H9 (cell line): ENCODE measurements at regions not wholly inside any gene's neighbourhood (a gene's known extent, or its start where the extent isn't known, plus 50 kb on each side); places are given as distances from the start of the nearest gene placed in this dataset.

ENCODE experiments used
- DNase-seq: peaks from one replicate; pipeline ENCODE4 v3.0.0-alpha.2; 2017
- H2AFZ ChIP-seq: one replicate; pipeline ENCODE4 v1.6.1; 2013; ENCODE audit warnings: mild to moderate bottlenecking, low read length, control low read depth, moderate library complexity
- H2AK5ac ChIP-seq: 2 replicates; pipeline ENCODE4 v1.6.1; 2013; ENCODE audit warnings: low read length, control low read depth, mixed read lengths; ENCODE audit not compliant: insufficient read length
- H2BK120ac ChIP-seq: one replicate; pipeline ENCODE4 v1.6.1; 2013; ENCODE audit warnings: low read depth, mild to moderate bottlenecking, low read length, control low read depth, inconsistent platforms; ENCODE audit not compliant: poor library complexity, severe bottlenecking
- H2BK12ac ChIP-seq: 2 replicates; pipeline ENCODE4 v1.6.1; 2013; ENCODE audit warnings: low read length, control low read depth, mixed read lengths, low read depth; ENCODE audit not compliant: insufficient read length
- H2BK15ac ChIP-seq: 2 replicates; pipeline ENCODE4 v1.6.1; 2013; ENCODE audit warnings: low read depth, low read length, control low read depth
- H2BK20ac ChIP-seq: one replicate; pipeline ENCODE4 v1.6.1; 2013; ENCODE audit warnings: low read depth, mild to moderate bottlenecking, low read length, control low read depth, inconsistent platforms; ENCODE audit not compliant: poor library complexity, severe bottlenecking
- H2BK5ac ChIP-seq: 2 replicates; pipeline ENCODE4 v1.6.1; 2013; ENCODE audit warnings: low read length, control low read depth, mixed read lengths; ENCODE audit not compliant: insufficient read length
- H3K14ac ChIP-seq: 2 replicates; pipeline ENCODE4 v1.6.1; 2013; ENCODE audit warnings: low read length, control low read depth; ENCODE audit not compliant: insufficient read depth
- H3K18ac ChIP-seq: 2 replicates; pipeline ENCODE4 v1.6.1; 2013; ENCODE audit warnings: low read depth, mild to moderate bottlenecking, mixed read lengths, low read length, control low read depth; ENCODE audit not compliant: insufficient read length
- H3K23ac ChIP-seq: 2 replicates; pipeline ENCODE4 v1.6.1; 2013; ENCODE audit warnings: low read length, control low read depth, mixed read lengths, low read depth; ENCODE audit not compliant: insufficient read length
- H3K23me2 ChIP-seq: 2 replicates; pipeline ENCODE4 v1.6.1; 2013; ENCODE audit warnings: low read depth, mild to moderate bottlenecking, mixed read lengths, low read length, control low read depth; ENCODE audit not compliant: insufficient read length, poor library complexity, severe bottlenecking
- H3K27ac ChIP-seq: 2 replicates; pipeline ENCODE4 v1.5.1; 2013; ENCODE audit warnings: low read length, control low read depth, mixed read lengths, low read depth; ENCODE audit not compliant: insufficient read length
- H3K27me3 ChIP-seq: 2 replicates; pipeline ENCODE4 v1.6.1; 2013; ENCODE audit warnings: low read length, control low read depth, inconsistent platforms; ENCODE audit not compliant: insufficient read depth
- H3K4ac ChIP-seq: 2 replicates; pipeline ENCODE4 v1.6.1; 2013; ENCODE audit warnings: low read depth, mild to moderate bottlenecking, control low read depth, inconsistent platforms, low read length, moderate library complexity
- H3K4me1 ChIP-seq: 2 replicates; pipeline ENCODE4 v1.6.1; 2013; ENCODE audit warnings: low read length, control low read depth, inconsistent platforms; ENCODE audit not compliant: insufficient read depth
- H3K4me2 ChIP-seq: 2 replicates; pipeline ENCODE4 v1.6.1; 2013; ENCODE audit warnings: low read length, control low read depth, mixed read lengths; ENCODE audit not compliant: insufficient read length, insufficient read depth
- H3K56ac ChIP-seq: 2 replicates; pipeline ENCODE4 v1.6.1; 2013; ENCODE audit warnings: low read depth, mild to moderate bottlenecking, mixed read lengths, low read length, control low read depth; ENCODE audit not compliant: insufficient read length
- H3K79me1 ChIP-seq: 2 replicates; pipeline ENCODE4 v1.6.1; 2013; ENCODE audit warnings: low read depth, mild to moderate bottlenecking, moderate library complexity, low read length, control low read depth, inconsistent platforms; ENCODE audit not compliant: insufficient read depth, poor library complexity, severe bottlenecking
- H3K79me2 ChIP-seq: 2 replicates; pipeline ENCODE4 v1.6.1; 2013; ENCODE audit warnings: low read length, control low read depth, inconsistent platforms; ENCODE audit not compliant: insufficient read depth
- H3K9ac ChIP-seq: 2 replicates; pipeline ENCODE4 v1.6.1; 2013; ENCODE audit warnings: low read length, control low read depth, mixed read lengths; ENCODE audit not compliant: insufficient read length; ENCODE audit errors: extremely low read depth
- H3K9me3 ChIP-seq: one replicate; pipeline ENCODE4 v1.6.1; 2013; ENCODE audit warnings: low read depth, low read length, inconsistent platforms; ENCODE audit not compliant: control insufficient read depth
- H3T11ph ChIP-seq: one replicate; pipeline ENCODE4 v1.6.1; 2013; ENCODE audit warnings: mild to moderate bottlenecking, low read length, control low read depth, inconsistent platforms
- H4K20me1 ChIP-seq: one replicate; pipeline ENCODE4 v1.6.1; 2013; ENCODE audit not compliant: control insufficient read depth, insufficient read length, insufficient read depth
- H4K5ac ChIP-seq: 2 replicates; pipeline ENCODE4 v1.6.1; 2013; ENCODE audit warnings: low read depth, mild to moderate bottlenecking, mixed read lengths, low read length, control low read depth; ENCODE audit not compliant: insufficient read length
- H4K8ac ChIP-seq: replicated peaks from 2 replicates; pipeline ENCODE4 v1.6.1; 2013; ENCODE audit warnings: low read length, control low read depth, mixed read lengths, low read depth; ENCODE audit not compliant: insufficient read length
- H4K91ac ChIP-seq: 2 replicates; pipeline ENCODE4 v1.6.1; 2013; ENCODE audit warnings: low read depth, mild to moderate bottlenecking, moderate library complexity, mixed read lengths, low read length, control low read depth; ENCODE audit not compliant: insufficient read length
- H3K27ac Mint-ChIP-seq, 3 experiments: 2 replicates in 2 of 3; 3 replicates in 1 of 3; pipeline ENCODE4 v1.8.0; 2020 to 2021; ENCODE audit warnings: mixed read lengths in 3 of 3, mild to moderate bottlenecking in 1 of 3, moderate library complexity in 1 of 3
- H3K27me3 Mint-ChIP-seq: 2 replicates; pipeline ENCODE4 v1.8.0; 2021; ENCODE audit warnings: low read depth, mild to moderate bottlenecking, moderate library complexity, mixed read lengths
- H3K36me3 Mint-ChIP-seq, 3 experiments: 2 replicates in 2 of 3; 3 replicates in 1 of 3; pipeline ENCODE4 v1.8.0; 2020 to 2021; ENCODE audit warnings: low read depth in 3 of 3, mixed read lengths in 3 of 3; ENCODE audit not compliant: insufficient read depth in 1 of 3
- H3K4me1 Mint-ChIP-seq, 2 experiments: 2 replicates each; pipeline ENCODE4 v1.8.0; 2020; ENCODE audit warnings: mixed read lengths in 2 of 2
- H3K4me3 Mint-ChIP-seq, 2 experiments: 2 replicates in 1 of 2; 3 replicates in 1 of 2; pipeline ENCODE4 v1.8.0; 2020 to 2021; ENCODE audit warnings: mild to moderate bottlenecking in 2 of 2, mixed read lengths in 2 of 2, moderate library complexity in 1 of 2
- H3K9me3 Mint-ChIP-seq, 2 experiments: 2 replicates in 1 of 2; 3 replicates in 1 of 2; pipeline ENCODE4 v1.8.0; 2020; ENCODE audit warnings: mild to moderate bottlenecking in 2 of 2, mixed read lengths in 2 of 2, moderate library complexity in 1 of 2
- WGBS: extraction: QIAGEN DNeasy Blood & Tissue Kit; methylation state at CpG from one replicate; pipeline ENCODE4 v1.1.7; 2013; ENCODE audit warnings: missing lambda C conversion rate, low lambda C conversion rate, mixed read lengths; ENCODE audit not compliant: insufficient read length; ENCODE audit errors: extremely low coverage; 5-methylcytosine and 5-hydroxymethylcytosine counted together
- TF ChIP-seq, protein P1 (sequence below): fragments of 200-600 bp; sonication (generic); conservative IDR thresholded peaks from 3 replicates; pipeline ENCODE4 v1.8.0; 2021; ENCODE audit warnings: antibody characterized with exemption, mild to moderate bottlenecking

DNA sequence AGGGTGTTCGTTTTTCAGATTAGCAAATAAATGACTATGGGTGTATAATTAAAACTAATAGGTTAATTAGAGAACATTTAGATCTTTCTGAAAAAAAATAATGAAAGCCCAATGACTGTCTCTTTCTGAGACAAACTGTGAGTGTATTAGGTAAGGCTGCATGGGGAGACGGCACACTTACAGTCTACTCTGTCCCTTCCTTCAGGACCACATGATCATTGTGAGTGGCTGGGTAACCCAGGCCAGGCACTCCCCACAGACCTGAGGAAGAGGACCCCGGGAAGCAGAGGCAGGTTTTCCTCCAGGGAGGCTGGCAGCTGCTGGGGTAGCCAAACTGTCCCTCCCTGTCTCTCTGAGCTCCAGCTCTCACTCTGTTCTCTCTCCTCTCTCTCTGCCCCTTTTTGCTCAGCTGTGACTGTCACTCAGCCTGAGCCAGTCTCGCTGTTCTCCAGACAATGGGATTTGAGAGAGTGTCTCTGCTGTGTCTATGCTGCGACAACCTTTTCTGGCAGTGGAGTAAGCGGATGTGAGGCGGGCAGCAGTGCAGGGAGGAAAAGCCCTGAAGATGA is 83.1 kb upstream of the NCAM1 start:
- Histone ChIP-seq H3K27ac (no peak overlapping the region), H4K5ac (no peak overlapping the region), H2BK20ac (no peak overlapping the region), H3K4ac (no peak overlapping the region), H2BK5ac (no peak overlapping the region), H3K9me3 (no peaks in the 10 kb centered on the region), H2BK120ac (no peak overlapping the region), H3K27me3 (no peaks in the 10 kb centered on the region), H3K14ac (0 out of 2 replicates have a peak overlapping the region, but pooled peaks have one; percentile 0), H3K23me2 (no peaks in the 10 kb centered on the region), H3K4me2 (no peak overlapping the region), H3T11ph (no peak overlapping the region), H3K79me1 (no peaks in the 10 kb centered on the region), H3K4me1 (no peaks in the 10 kb centered on the region; the same call in 1 of the 2 replicates), H2AFZ (no peak overlapping the region), H4K91ac (no peak overlapping the region), H3K56ac (no peak overlapping the region), H3K79me2 (no peaks in the 10 kb centered on the region), H4K20me1 (no peaks in the 10 kb centered on the region), H3K9ac (no peak overlapping the region), H3K18ac (no peak overlapping the region), H2AK5ac (no peak overlapping the region), H2BK12ac (no peak overlapping the region), H2BK15ac (no peak overlapping the region), H3K23ac (no peak overlapping the region), H4K8ac (no peak overlapping the region)
- H3K27ac Mint-ChIP-seq, result no peak overlapping the region
- WGBS, result no CpG with 5 or more reads among the region's 7 CpGs
- no peaks in the 10 kb centered on the region for H3K9me3 Mint-ChIP-seq
- no peaks in the 10 kb centered on the region for H3K36me3 Mint-ChIP-seq
- no peak for DNase-seq
- peaks cover 9% of the 10 kb centered on the region for H3K27me3 Mint-ChIP-seq
- TF ChIP-seq, protein P1, sequence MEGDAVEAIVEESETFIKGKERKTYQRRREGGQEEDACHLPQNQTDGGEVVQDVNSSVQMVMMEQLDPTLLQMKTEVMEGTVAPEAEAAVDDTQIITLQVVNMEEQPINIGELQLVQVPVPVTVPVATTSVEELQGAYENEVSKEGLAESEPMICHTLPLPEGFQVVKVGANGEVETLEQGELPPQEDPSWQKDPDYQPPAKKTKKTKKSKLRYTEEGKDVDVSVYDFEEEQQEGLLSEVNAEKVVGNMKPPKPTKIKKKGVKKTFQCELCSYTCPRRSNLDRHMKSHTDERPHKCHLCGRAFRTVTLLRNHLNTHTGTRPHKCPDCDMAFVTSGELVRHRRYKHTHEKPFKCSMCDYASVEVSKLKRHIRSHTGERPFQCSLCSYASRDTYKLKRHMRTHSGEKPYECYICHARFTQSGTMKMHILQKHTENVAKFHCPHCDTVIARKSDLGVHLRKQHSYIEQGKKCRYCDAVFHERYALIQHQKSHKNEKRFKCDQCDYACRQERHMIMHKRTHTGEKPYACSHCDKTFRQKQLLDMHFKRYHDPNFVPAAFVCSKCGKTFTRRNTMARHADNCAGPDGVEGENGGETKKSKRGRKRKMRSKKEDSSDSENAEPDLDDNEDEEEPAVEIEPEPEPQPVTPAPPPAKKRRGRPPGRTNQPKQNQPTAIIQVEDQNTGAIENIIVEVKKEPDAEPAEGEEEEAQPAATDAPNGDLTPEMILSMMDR, result no peak
- peaks cover 14 to 18% of the 10 kb centered on the region in 2 experiments for H3K4me1 Mint-ChIP-seq
- H3K4me3 Mint-ChIP-seq, result no peak overlapping the region
